ENCODE measurements at regions not wholly inside any gene's neighbourhood (a gene's known extent, or its start where the extent isn't known, plus 50 kb on each side); places are given as distances from the start of the nearest gene placed in this dataset.

GRCh38 chr5:123811831-123812230 is 299.9 kb downstream of the CSNK1G3 start:
- Histone ChIP-seq H3K36me3 (ENCODE audit: insufficient read depth, low read length, poor library complexity, severe bottlenecking) (no peaks in the 10 kb centered on the region), H3K4me1 (ENCODE audit: insufficient read depth, low read length, poor library complexity, severe bottlenecking) (peaks cover 81% of the 10 kb centered on the region), H3K9me3 (ENCODE audit: low read depth, low read length, poor library complexity, severe bottlenecking) (no peaks in the 10 kb centered on the region), H3K4me3 (ENCODE audit: low read depth, low read length, poor library complexity, severe bottlenecking) (no peak overlapping the region), H3K27ac (ENCODE audit: low read depth, low read length, poor library complexity, severe bottlenecking) (no peak overlapping the region), H3K27me3 (replicated peaks; ENCODE audit: insufficient read depth, low read depth, low read length, poor library complexity) (no peaks in the 10 kb centered on the region)
- BruUV-seq (replicated peaks): no TSS peak
- TF ChIP-seq CTCF (conservative IDR thresholded peaks at IDR 0.05; ENCODE audit: low read depth, low read length): no peak
- TF ChIP-seq EZH2 (IDR thresholded peaks at IDR 0.05; ENCODE audit: borderline replicate concordance, low read depth, low read length, poor library complexity, severe bottlenecking): no peak
- DNase-seq (ENCODE audit: low spot score): peak; percentile 31
- intact Hi-C loops (cut with micrococcal nuclease; ENCODE audit: unreplicated experiment): loop anchor here (5.0 kb wide), 1 partner anchor 60 kb away; no protein-coding TSS in a partner anchor
- ChIA-PET POLR2A (ENCODE audit: low non-redundant PET) (no interaction called here), CTCF (no interaction called here)

- Histone ChIP-seq H3K27ac (ENCODE audit: low read depth, low read length, poor library complexity, severe bottlenecking) (no peak overlapping the region), H3K36me3 (ENCODE audit: insufficient read depth, low read length, poor library complexity, severe bottlenecking) (no peaks in the 10 kb centered on the region), H3K4me3 (ENCODE audit: low read depth, low read length, poor library complexity, severe bottlenecking) (no peak overlapping the region), H3K27me3 (replicated peaks; ENCODE audit: insufficient read depth, low read depth, low read length, poor library complexity) (no peaks in the 10 kb centered on the region), H3K9me3 (ENCODE audit: low read depth, low read length, poor library complexity, severe bottlenecking) (no peaks in the 10 kb centered on the region), H3K4me1 (ENCODE audit: insufficient read depth, low read length, poor library complexity, severe bottlenecking) (peaks cover 85% of the 10 kb centered on the region)
- CTCF ChIA-PET: no interaction called here
- no TSS peak for BruUV-seq (replicated peaks)
- POLR2A ChIA-PET (ENCODE audit: low non-redundant PET): no interaction called here
- DNase-seq (ENCODE audit: low spot score): no peak
- intact Hi-C loops (cut with micrococcal nuclease; ENCODE audit: unreplicated experiment): loop anchor here (5.0 kb wide), 1 partner anchor 61 kb away; no protein-coding TSS in a partner anchor
- TF ChIP-seq EZH2 (IDR thresholded peaks at IDR 0.05; ENCODE audit: borderline replicate concordance, low read depth, low read length, poor library complexity, severe bottlenecking): no peak
- TF ChIP-seq CTCF (conservative IDR thresholded peaks at IDR 0.05; ENCODE audit: low read depth, low read length): no peak
Observed at GRCh38 chr5:123810746-123811340, 298.9 kb downstream of the CSNK1G3 start.

- intact Hi-C loops (cut with micrococcal nuclease; ENCODE audit: unreplicated experiment): loop anchor here (5.0 kb wide), 1 partner anchor 62 kb away; no protein-coding TSS in a partner anchor
- H3K27ac ChIP-seq (ENCODE audit: low read depth, low read length, poor library complexity, severe bottlenecking): no peak overlapping the region
- ChIA-PET CTCF (no interaction called here), POLR2A (ENCODE audit: low non-redundant PET) (no interaction called here)
- no peaks in the 10 kb centered on the region for H3K36me3 ChIP-seq (ENCODE audit: insufficient read depth, low read length, poor library complexity, severe bottlenecking)
- no peaks in the 10 kb centered on the region for H3K9me3 ChIP-seq (ENCODE audit: low read depth, low read length, poor library complexity, severe bottlenecking)
- no TSS peak for BruUV-seq (replicated peaks)
- TF ChIP-seq EZH2 (IDR thresholded peaks at IDR 0.05; ENCODE audit: borderline replicate concordance, low read depth, low read length, poor library complexity, severe bottlenecking): no peak
- no peak for TF ChIP-seq CTCF (conservative IDR thresholded peaks at IDR 0.05; ENCODE audit: low read depth, low read length)
- peaks cover 81% of the 10 kb centered on the region for H3K4me1 ChIP-seq (ENCODE audit: insufficient read depth, low read length, poor library complexity, severe bottlenecking)
- H3K27me3 ChIP-seq (replicated peaks; ENCODE audit: insufficient read depth, low read depth, low read length, poor library complexity): no peaks in the 10 kb centered on the region
- DNase-seq (ENCODE audit: low spot score): no peak
- H3K4me3 ChIP-seq (ENCODE audit: low read depth, low read length, poor library complexity, severe bottlenecking): no peak overlapping the region
Observed at GRCh38 chr5:123810253-123810652, 298.3 kb downstream of the CSNK1G3 start.
